ENCODE measurements at regions not wholly inside any gene's neighbourhood (a gene's known extent, or its start where the extent isn't known, plus 50 kb on each side); places are given as distances from the start of the nearest gene placed in this dataset.

DNA sequence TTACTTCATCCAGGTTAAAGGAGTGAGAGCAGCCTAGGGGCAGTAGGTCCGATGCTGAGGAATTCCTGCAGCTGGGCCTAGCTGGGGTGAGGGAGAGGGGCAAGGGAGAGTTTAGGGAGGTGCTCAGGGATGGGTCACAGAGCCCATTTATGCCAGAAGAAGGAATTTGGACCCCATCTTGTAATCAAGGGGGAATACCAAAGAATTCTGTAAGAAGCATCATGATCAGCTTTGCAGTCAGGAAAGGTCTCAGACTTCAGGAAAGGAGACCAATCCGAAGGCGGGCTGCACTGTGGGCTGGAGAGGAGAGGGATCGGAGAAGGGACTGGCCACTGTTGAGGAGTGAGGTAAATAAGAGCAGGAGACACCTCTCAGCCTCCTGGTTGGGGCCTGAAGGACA is 566.6 kb upstream of the MGMT start:
- Histone ChIP-seq H3K4me2 (no peak overlapping the region), H3K9ac (no peak overlapping the region), H3K9me3 (no peaks in the 10 kb centered on the region), H2AFZ (ENCODE audit: low read depth) (no peak overlapping the region), H3K27ac (ENCODE audit: low read depth in 2 of 2, low read length in 1 of 2) (no peak overlapping the region), H4K20me1 (ENCODE audit: insufficient read depth) (no peaks in the 10 kb centered on the region), H3F3A (replicated peaks; ENCODE audit: insufficient read depth) (no peaks in the 10 kb centered on the region), H3K9me2 (no peaks in the 10 kb centered on the region), H3K79me2 (ENCODE audit: insufficient read depth) (no peaks in the 10 kb centered on the region), H3K4me1 (ENCODE audit: control insufficient read depth in 1 of 2, insufficient read depth in 2 of 2, low read depth in 1 of 2, low read length in 1 of 2) (no peaks in the 10 kb centered on the region), H3K27me3 (ENCODE audit: insufficient read depth) (no peaks in the 10 kb centered on the region), H3K4me3 (ENCODE audit: low read depth in 2 of 2, low read length in 1 of 2) (no peak overlapping the region), H3K36me3 (replicated peaks in 1 of 2; ENCODE audit: control insufficient read depth in 1 of 2, insufficient read depth in 2 of 2, low read length in 1 of 2) (no peaks in the 10 kb centered on the region)
- ChIA-PET CTCF (no interaction called here), POLR2A (no interaction called here)
- 15% methylated on average over 4 of the region's 4 CpGs for WGBS (ENCODE audit: low lambda C conversion rate)
- DNase-seq = no peak
- TF ChIP-seq GATA2 (CRISPR knock-in tag; IDR thresholded peaks at IDR 0.05) = no peak
- no peak for TF ChIP-seq TAF1 (IDR thresholded peaks at IDR 0.05; ENCODE audit: borderline replicate concordance, low read depth, low read length)
- no peak for TF ChIP-seq NFIC (IDR thresholded peaks at IDR 0.05; ENCODE audit: borderline replicate concordance)
- no peak for TF ChIP-seq ELF1 (IDR thresholded peaks at IDR 0.05)
- TF ChIP-seq, protein P1, sequence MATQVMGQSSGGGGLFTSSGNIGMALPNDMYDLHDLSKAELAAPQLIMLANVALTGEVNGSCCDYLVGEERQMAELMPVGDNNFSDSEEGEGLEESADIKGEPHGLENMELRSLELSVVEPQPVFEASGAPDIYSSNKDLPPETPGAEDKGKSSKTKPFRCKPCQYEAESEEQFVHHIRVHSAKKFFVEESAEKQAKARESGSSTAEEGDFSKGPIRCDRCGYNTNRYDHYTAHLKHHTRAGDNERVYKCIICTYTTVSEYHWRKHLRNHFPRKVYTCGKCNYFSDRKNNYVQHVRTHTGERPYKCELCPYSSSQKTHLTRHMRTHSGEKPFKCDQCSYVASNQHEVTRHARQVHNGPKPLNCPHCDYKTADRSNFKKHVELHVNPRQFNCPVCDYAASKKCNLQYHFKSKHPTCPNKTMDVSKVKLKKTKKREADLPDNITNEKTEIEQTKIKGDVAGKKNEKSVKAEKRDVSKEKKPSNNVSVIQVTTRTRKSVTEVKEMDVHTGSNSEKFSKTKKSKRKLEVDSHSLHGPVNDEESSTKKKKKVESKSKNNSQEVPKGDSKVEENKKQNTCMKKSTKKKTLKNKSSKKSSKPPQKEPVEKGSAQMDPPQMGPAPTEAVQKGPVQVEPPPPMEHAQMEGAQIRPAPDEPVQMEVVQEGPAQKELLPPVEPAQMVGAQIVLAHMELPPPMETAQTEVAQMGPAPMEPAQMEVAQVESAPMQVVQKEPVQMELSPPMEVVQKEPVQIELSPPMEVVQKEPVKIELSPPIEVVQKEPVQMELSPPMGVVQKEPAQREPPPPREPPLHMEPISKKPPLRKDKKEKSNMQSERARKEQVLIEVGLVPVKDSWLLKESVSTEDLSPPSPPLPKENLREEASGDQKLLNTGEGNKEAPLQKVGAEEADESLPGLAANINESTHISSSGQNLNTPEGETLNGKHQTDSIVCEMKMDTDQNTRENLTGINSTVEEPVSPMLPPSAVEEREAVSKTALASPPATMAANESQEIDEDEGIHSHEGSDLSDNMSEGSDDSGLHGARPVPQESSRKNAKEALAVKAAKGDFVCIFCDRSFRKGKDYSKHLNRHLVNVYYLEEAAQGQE (IDR thresholded peaks at IDR 0.05; ENCODE audit: low read depth, low read length) = no peak
- no peak for TF ChIP-seq NRF1 (IDR thresholded peaks at IDR 0.05; ENCODE audit: low read depth, low read length)
- TF ChIP-seq, protein P2, sequence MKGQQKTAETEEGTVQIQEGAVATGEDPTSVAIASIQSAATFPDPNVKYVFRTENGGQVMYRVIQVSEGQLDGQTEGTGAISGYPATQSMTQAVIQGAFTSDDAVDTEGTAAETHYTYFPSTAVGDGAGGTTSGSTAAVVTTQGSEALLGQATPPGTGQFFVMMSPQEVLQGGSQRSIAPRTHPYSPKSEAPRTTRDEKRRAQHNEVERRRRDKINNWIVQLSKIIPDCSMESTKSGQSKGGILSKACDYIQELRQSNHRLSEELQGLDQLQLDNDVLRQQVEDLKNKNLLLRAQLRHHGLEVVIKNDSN (IDR thresholded peaks at IDR 0.05; ENCODE audit: borderline replicate concordance, low read depth) = no peak
- TF ChIP-seq, protein P3, sequence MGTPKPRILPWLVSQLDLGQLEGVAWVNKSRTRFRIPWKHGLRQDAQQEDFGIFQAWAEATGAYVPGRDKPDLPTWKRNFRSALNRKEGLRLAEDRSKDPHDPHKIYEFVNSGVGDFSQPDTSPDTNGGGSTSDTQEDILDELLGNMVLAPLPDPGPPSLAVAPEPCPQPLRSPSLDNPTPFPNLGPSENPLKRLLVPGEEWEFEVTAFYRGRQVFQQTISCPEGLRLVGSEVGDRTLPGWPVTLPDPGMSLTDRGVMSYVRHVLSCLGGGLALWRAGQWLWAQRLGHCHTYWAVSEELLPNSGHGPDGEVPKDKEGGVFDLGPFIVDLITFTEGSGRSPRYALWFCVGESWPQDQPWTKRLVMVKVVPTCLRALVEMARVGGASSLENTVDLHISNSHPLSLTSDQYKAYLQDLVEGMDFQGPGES (IDR thresholded peaks at IDR 0.05; ENCODE audit: low read depth, low read length) = no peak
- TF ChIP-seq SIN3A (IDR thresholded peaks at IDR 0.05; ENCODE audit: borderline replicate concordance, low read depth, low read length) = no peak
- TF ChIP-seq JUND (IDR thresholded peaks at IDR 0.05) = no peak

DNA sequence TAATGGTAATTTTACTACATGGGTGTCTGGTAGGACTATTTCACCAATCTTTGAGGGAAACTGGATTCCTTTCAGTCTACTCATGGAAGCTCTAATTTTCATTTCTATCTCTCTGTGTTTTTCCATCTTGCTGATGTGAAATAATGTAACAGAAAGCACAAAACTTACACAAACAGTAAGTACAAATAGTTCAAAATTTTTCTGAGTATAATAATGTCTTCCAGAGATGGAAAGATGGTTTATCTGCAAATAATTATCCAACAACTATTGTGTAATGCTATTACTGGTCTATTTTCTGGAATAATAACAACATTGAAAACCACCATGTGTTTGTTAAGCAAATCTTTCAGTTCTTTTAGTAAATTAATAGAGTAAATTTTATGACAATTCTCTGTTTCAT is 565.8 kb upstream of the MGMT start:
- Histone ChIP-seq H3K9ac (no peak overlapping the region), H4K20me1 (ENCODE audit: insufficient read depth) (no peaks in the 10 kb centered on the region), H3K36me3 (replicated peaks in 1 of 2; ENCODE audit: control insufficient read depth in 1 of 2, insufficient read depth in 2 of 2, low read length in 1 of 2) (no peaks in the 10 kb centered on the region), H3F3A (replicated peaks; ENCODE audit: insufficient read depth) (no peaks in the 10 kb centered on the region), H3K27me3 (ENCODE audit: insufficient read depth) (no peaks in the 10 kb centered on the region), H3K4me1 (ENCODE audit: control insufficient read depth in 1 of 2, insufficient read depth in 2 of 2, low read depth in 1 of 2, low read length in 1 of 2) (no peaks in the 10 kb centered on the region), H3K9me3 (no peaks in the 10 kb centered on the region), H3K27ac (ENCODE audit: low read depth in 2 of 2, low read length in 1 of 2) (no peak overlapping the region), H3K4me3 (ENCODE audit: low read depth in 2 of 2, low read length in 1 of 2) (no peak overlapping the region), H3K9me2 (no peaks in the 10 kb centered on the region), H3K79me2 (ENCODE audit: insufficient read depth) (no peaks in the 10 kb centered on the region), H2AFZ (ENCODE audit: low read depth) (no peak overlapping the region), H3K4me2 (no peak overlapping the region)
- POLR2A ChIA-PET = no interaction called here
- CTCF ChIA-PET = no interaction called here
- no peak for TF ChIP-seq NRF1 (IDR thresholded peaks at IDR 0.05; ENCODE audit: low read depth, low read length)
- no peak for TF ChIP-seq EZH2phosphoT487 (IDR thresholded peaks at IDR 0.05; ENCODE audit: borderline replicate concordance, low read depth)
- no peak for TF ChIP-seq ELF1 (IDR thresholded peaks at IDR 0.05)
- no peak for TF ChIP-seq NFIC (IDR thresholded peaks at IDR 0.05; ENCODE audit: borderline replicate concordance)
- TF ChIP-seq YY1 (IDR thresholded peaks at IDR 0.05; ENCODE audit: low read depth) = no peak
- TF ChIP-seq, protein P3 (IDR thresholded peaks at IDR 0.05; ENCODE audit: low read depth, low read length) = no peak
- TF ChIP-seq FOSL2 (IDR thresholded peaks at IDR 0.05; ENCODE audit: borderline replicate concordance, low read depth) = no peak
- TF ChIP-seq TEAD4 (IDR thresholded peaks at IDR 0.05; ENCODE audit: borderline replicate concordance, insufficient read depth) = no peak
- no peak for TF ChIP-seq POLR2AphosphoS5 (IDR thresholded peaks at IDR 0.05; ENCODE audit: low read depth, low read length)
- no peak for TF ChIP-seq RCOR1 (IDR thresholded peaks at IDR 0.05; ENCODE audit: low read length)
- no peak for DNase-seq
